LNCAP (cell line): ENCODE measurements at regions not wholly inside any gene's neighbourhood (a gene's known extent, or its start where the extent isn't known, plus 50 kb on each side); places are given as distances from the start of the nearest gene placed in this dataset.

ENCODE experiments used
- CTCF ChIP-seq: fragments of 450-650 bp; IDR thresholded peaks from 2 replicates; pipeline ENCODE4 v1.5.1; 2017; ENCODE audit warnings: mild to moderate bottlenecking

- TF ChIP-seq CTCF, result no peak
These were observed 225.6 kb upstream of the MGMT start for GRCh38 chr10:129241461-129241860.

GRCh38 chr10:129244298-129244697 is 222.7 kb upstream of the MGMT start:
- no peak for TF ChIP-seq CTCF

- no peak for TF ChIP-seq CTCF
These were observed 222.3 kb upstream of the MGMT start for GRCh38 chr10:129244757-129245156.

GRCh38 chr10:129253161-129253864 is 213.7 kb upstream of the MGMT start:
- no peak for TF ChIP-seq CTCF

GRCh38 chr10:129253865-129254179 is 213.2 kb upstream of the MGMT start:
- TF ChIP-seq CTCF, result no peak

GRCh38 chr10:129258283-129258923 is 208.6 kb upstream of the MGMT start:
- TF ChIP-seq CTCF, result no peak

GRCh38 chr10:129259128-129259815 is 207.8 kb upstream of the MGMT start:
- no peak for TF ChIP-seq CTCF
